IMR-90 (cell line): ENCODE measurements at regions not wholly inside any gene's neighbourhood (a gene's known extent, or its start where the extent isn't known, plus 50 kb on each side); places are given as distances from the start of the nearest gene placed in this dataset.

Experiments used
- ATAC-seq: fragments of 200-7000 bp; cut with Tn5 transposase; 2 replicates; pipeline ENCODE4 v1.9.1; 2020; ENCODE audit warnings: low read depth, mild to moderate bottlenecking, moderate library complexity
- BruUV-seq: library from RNA; stranded (reverse); fragments of 400-500 nt; replicated peaks from 2 replicates; lab custom pipeline; 2021; lab: Mats Ljungman, UMichigan
- CTCF ChIA-PET: fragments of 300-600 bp; formaldehyde crosslinking; extraction: SDS; loops from one replicate; lab custom pipeline; 2021; ENCODE audit warnings: antibody characterized with exemption; lab: Yijun Ruan, JAX
- POLR2A ChIA-PET: fragments of 300-600 bp; sonication (Branson Sonifier 250); formaldehyde crosslinking; loops from one replicate; lab custom pipeline; 2022; ENCODE audit warnings: antibody characterized with exemption; ENCODE audit not compliant: unreplicated experiment; lab: Charles Lee
- DNase-seq: peaks from one replicate; pipeline ENCODE4 v3.0.0; 2013
- H2AFZ ChIP-seq: replicated peaks from 2 replicates; pipeline ENCODE3; 2013; ENCODE audit warnings: low read length, mild to moderate bottlenecking; ENCODE audit not compliant: poor library complexity
- H2AK5ac ChIP-seq: 2 replicates; pipeline ENCODE4 v1.6.1; 2013; ENCODE audit warnings: low read depth, low read length, inconsistent platforms
- H2AK9ac ChIP-seq: replicated peaks from 2 replicates; pipeline ENCODE3; 2013; ENCODE audit warnings: mild to moderate bottlenecking, low read depth, low read length, moderate library complexity; ENCODE audit not compliant: poor library complexity
- H2BK120ac ChIP-seq: 2 replicates; pipeline ENCODE4 v1.6.1; 2013; ENCODE audit warnings: low read depth, low read length, inconsistent platforms
- H2BK15ac ChIP-seq: 3 replicates; pipeline ENCODE4 v1.6.1; 2013; ENCODE audit warnings: low read depth, low read length, inconsistent platforms
- H2BK20ac ChIP-seq: 2 replicates; pipeline ENCODE4 v1.6.1; 2013; ENCODE audit warnings: low read depth, mild to moderate bottlenecking, inconsistent platforms, low read length, moderate library complexity
- H2BK5ac ChIP-seq: 2 replicates; pipeline ENCODE4 v1.6.1; 2013; ENCODE audit warnings: mild to moderate bottlenecking, low read depth, low read length, inconsistent platforms; ENCODE audit not compliant: poor library complexity, severe bottlenecking
- H3K14ac ChIP-seq: replicated peaks from 2 replicates; pipeline ENCODE4 v1.6.1; 2013; ENCODE audit warnings: low read depth, low read length, inconsistent platforms
- H3K18ac ChIP-seq: 2 replicates; pipeline ENCODE4 v1.6.1; 2013; ENCODE audit warnings: low read depth, low read length, control low read depth
- H3K23ac ChIP-seq: 2 replicates; pipeline ENCODE4 v1.6.1; 2013; ENCODE audit warnings: low read depth, low read length, inconsistent platforms
- H3K27ac ChIP-seq: 2 replicates; pipeline ENCODE4 v1.5.1; 2013; ENCODE audit warnings: mild to moderate bottlenecking, control low read depth, low read length; ENCODE audit not compliant: insufficient read depth
- H3K27me3 ChIP-seq: 2 replicates; pipeline ENCODE4 v1.6.1; 2013; ENCODE audit warnings: low read length; ENCODE audit not compliant: control insufficient read depth, insufficient read depth
- H3K36me3 ChIP-seq: 2 replicates; pipeline ENCODE4 v1.6.1; 2013; ENCODE audit warnings: low read length, mixed read lengths; ENCODE audit not compliant: control insufficient read depth, insufficient read depth
- H3K4ac ChIP-seq: 2 replicates; pipeline ENCODE4 v1.6.1; 2013; ENCODE audit warnings: low read depth, low read length, inconsistent platforms
- H3K4me1 ChIP-seq: 2 replicates; pipeline ENCODE4 v1.6.1; 2013; ENCODE audit warnings: low read length, mixed read lengths; ENCODE audit not compliant: control insufficient read depth, insufficient read depth
- H3K4me2 ChIP-seq: 2 replicates; pipeline ENCODE4 v1.6.1; 2013; ENCODE audit warnings: low read depth, mild to moderate bottlenecking, control low read depth, low read length, moderate library complexity
- H3K4me3 ChIP-seq: 2 replicates; pipeline ENCODE4 v1.5.1; 2013; ENCODE audit warnings: low read depth, mild to moderate bottlenecking, control low read depth, low read length, moderate library complexity; ENCODE audit not compliant: insufficient read depth
- H3K56ac ChIP-seq: 2 replicates; pipeline ENCODE4 v1.6.1; 2013; ENCODE audit warnings: low read length, inconsistent platforms; ENCODE audit not compliant: insufficient read depth; ENCODE audit errors: extremely low read depth
- H3K79me1 ChIP-seq, 2 experiments: 2 replicates each; pipeline ENCODE4 v1.6.1; 2013; ENCODE audit warnings: low read length in 2 of 2, inconsistent platforms in 1 of 2, low read depth in 1 of 2
- H3K9ac ChIP-seq: 2 replicates; pipeline ENCODE4 v1.6.1; 2013; ENCODE audit warnings: low read depth, low read length, control low read depth
- H3K9me1 ChIP-seq: 2 replicates; pipeline ENCODE4 v1.6.1; 2013; ENCODE audit warnings: low read length, inconsistent platforms; ENCODE audit not compliant: insufficient read depth
- H3K9me3 ChIP-seq: 2 replicates; pipeline ENCODE4 v1.6.1; 2013; ENCODE audit warnings: low read length; ENCODE audit not compliant: control insufficient read depth, insufficient read depth
- H4K20me1 ChIP-seq: 2 replicates; pipeline ENCODE4 v1.6.1; 2013; ENCODE audit warnings: low read length, inconsistent platforms; ENCODE audit not compliant: insufficient read depth
- H4K5ac ChIP-seq: 2 replicates; pipeline ENCODE4 v1.6.1; 2013; ENCODE audit warnings: mild to moderate bottlenecking, low read depth, low read length, control low read depth
- H4K8ac ChIP-seq, 2 experiments: 2 replicates each; pipeline ENCODE4 v1.6.1; 2013; ENCODE audit warnings: low read depth in 2 of 2, low read length in 2 of 2, control low read depth in 1 of 2, inconsistent platforms in 1 of 2
- H4K91ac ChIP-seq: 2 replicates; pipeline ENCODE4 v1.6.1; 2013; ENCODE audit warnings: low read depth, low read length, inconsistent platforms; ENCODE audit not compliant: insufficient read depth
- BHLHE40 ChIP-seq: fragments of 150-350 bp; IDR thresholded peaks from 2 replicates; pipeline ENCODE4 v1.6.1; 2016; ENCODE audit warnings: mild to moderate bottlenecking, low read depth, low read length
- CEBPB ChIP-seq: IDR thresholded peaks from 2 replicates; pipeline ENCODE4 v1.6.1; 2012; ENCODE audit warnings: low read depth, low read length, improper control_type of control experiment
- CHD1 ChIP-seq: IDR thresholded peaks from 2 replicates; pipeline ENCODE4 v1.6.1; 2012; ENCODE audit warnings: low read depth, low read length, improper control_type of control experiment
- CTCF ChIP-seq: conservative IDR thresholded peaks from 2 replicates; pipeline ENCODE4 v1.5.1; 2012; ENCODE audit warnings: mild to moderate bottlenecking, low read depth, low read length, improper control_type of control experiment
- FOS ChIP-seq: fragments of 150-350 bp; IDR thresholded peaks from 2 replicates; pipeline ENCODE4 v1.6.1; 2016; ENCODE audit warnings: low read depth, low read length
- MAFK ChIP-seq: IDR thresholded peaks from 2 replicates; pipeline ENCODE4 v1.6.1; 2012; ENCODE audit warnings: low read depth, low read length, improper control_type of control experiment
- MAZ ChIP-seq: IDR thresholded peaks from 2 replicates; pipeline ENCODE4 v1.6.1; 2012; ENCODE audit warnings: low read depth, mild to moderate bottlenecking, low read length, improper control_type of control experiment, moderate library complexity, borderline replicate concordance
- MXI1 ChIP-seq: IDR thresholded peaks from 2 replicates; pipeline ENCODE4 v1.6.1; 2012; ENCODE audit warnings: low read depth, mild to moderate bottlenecking, low read length, moderate library complexity, borderline replicate concordance
- NFE2L2 ChIP-seq: fragments of 150-350 bp; IDR thresholded peaks from 2 replicates; pipeline ENCODE4 v1.6.1; 2016; ENCODE audit warnings: low read depth, mild to moderate bottlenecking, low read length
- POLR2A ChIP-seq: IDR thresholded peaks from 2 replicates; pipeline ENCODE4 v1.6.1; 2012; ENCODE audit warnings: mild to moderate bottlenecking, low read depth, low read length
- RAD21 ChIP-seq: IDR thresholded peaks from 2 replicates; pipeline ENCODE4 v1.6.1; 2012; ENCODE audit warnings: low read length, improper control_type of control experiment
- RCOR1 ChIP-seq: IDR thresholded peaks from 2 replicates; pipeline ENCODE4 v1.6.1; 2012; ENCODE audit warnings: mild to moderate bottlenecking, low read length, improper control_type of control experiment; ENCODE audit not compliant: insufficient replicate concordance
- RFX5 ChIP-seq: IDR thresholded peaks from 2 replicates; pipeline ENCODE4 v1.8.0; 2012; ENCODE audit warnings: low read depth, mild to moderate bottlenecking, low read length, moderate library complexity
- SMC3 ChIP-seq: fragments of 150-350 bp; IDR thresholded peaks from 2 replicates; pipeline ENCODE4 v1.6.1; 2016; ENCODE audit warnings: low read depth, mild to moderate bottlenecking, antibody characterized with exemption, low read length, moderate library complexity
- USF2 ChIP-seq: fragments of 150-350 bp; IDR thresholded peaks from 2 replicates; pipeline ENCODE4 v1.6.1; 2017; ENCODE audit warnings: mild to moderate bottlenecking, antibody characterized with exemption, low read length, low read depth
- WGBS, 2 experiments: methylation state at CpG; one replicate each; pipeline versions ENCODE4 v1.1.5 to v1.1.7; 2013; ENCODE audit warnings: missing lambda C conversion rate in 2 of 2; ENCODE audit not compliant: insufficient read length in 1 of 2; ENCODE audit errors: extremely low coverage in 2 of 2; 5-methylcytosine and 5-hydroxymethylcytosine counted together
- dilution Hi-C: fragments of 300-500 bp; cut with HindIII; formaldehyde crosslinking; loops from one replicate; pipeline ENCODE4 v1.14.3; 2018; ENCODE audit warnings: low sequenced_read_pairs; ENCODE audit not compliant: unreplicated experiment
- in situ Hi-C: fragments of 300-500 bp; cut with MboI; formaldehyde crosslinking; loops from 3 replicates; pipeline ENCODE4 v1.14.3; 2019; ENCODE audit warnings: low sequenced_read_pairs, inconsistent platforms, mixed read lengths
- intact Hi-C: fragments of 100-400 bp; cut with micrococcal nuclease; formaldehyde crosslinking; loops from 2 replicates; pipeline ENCODE4 v1.10.0; 2022

- H3K9me3 ChIP-seq = peaks cover 14% of the 10 kb centered on the region; the same call in 1 of the 2 replicates
- CTCF ChIA-PET = no interaction called here
Observed at GRCh38 chr14:105989566-105990302, 463.4 kb downstream of the TMEM121 start.

More at GRCh38 chr14:105989566-105990302, 463.4 kb downstream of the TMEM121 start:
- H2BK120ac ChIP-seq = no peak overlapping the region
- no peak overlapping the region for H3K9ac ChIP-seq
- ATAC-seq (no peak), DNase-seq (no peak)
- H3K27me3 ChIP-seq = no peaks in the 10 kb centered on the region
- H4K8ac ChIP-seq = no peak overlapping the region
- in situ Hi-C loops = no loop called here
- no peak overlapping the region for H2AFZ ChIP-seq
- H3K56ac ChIP-seq = no peak overlapping the region
- TF ChIP-seq MAFK = no peak
- TF ChIP-seq RFX5 = no peak
- TF ChIP-seq POLR2A = no peak
- TF ChIP-seq RCOR1 = no peak
- TF ChIP-seq SMC3 = no peak
- no peak for TF ChIP-seq RAD21
- TF ChIP-seq CTCF = no peak
- TF ChIP-seq CEBPB = no peak
- TF ChIP-seq MAZ = no peak
- no peak for TF ChIP-seq CHD1
- TF ChIP-seq NFE2L2 = no peak
- no peak for TF ChIP-seq MXI1
- no peak for TF ChIP-seq USF2
- no peak for TF ChIP-seq FOS
- no peak for TF ChIP-seq BHLHE40
- no peak overlapping the region for H4K91ac ChIP-seq
- no peak overlapping the region for H2AK5ac ChIP-seq
- H3K9me1 ChIP-seq = no peaks in the 10 kb centered on the region
- no peak overlapping the region for H2BK20ac ChIP-seq
- no peak overlapping the region for H3K18ac ChIP-seq
- POLR2A ChIA-PET = no interaction called here
- dilution Hi-C loops = no loop called here
- no peak overlapping the region for H2BK5ac ChIP-seq
- no peak overlapping the region for H3K4ac ChIP-seq
- no peak overlapping the region for H3K4me3 ChIP-seq
- intact Hi-C loops = no loop called here
- no CpG with 5 or more reads among the region's 2 CpGs for WGBS, 2 experiments
- no peak overlapping the region for H4K5ac ChIP-seq
- no peaks in the 10 kb centered on the region for H3K36me3 ChIP-seq
- no peak overlapping the region for H2BK15ac ChIP-seq
- no peaks in the 10 kb centered on the region for H3K79me1 ChIP-seq
- no peaks in the 10 kb centered on the region for H4K20me1 ChIP-seq
- no peak overlapping the region for H3K4me2 ChIP-seq
- no peak overlapping the region for H3K23ac ChIP-seq
- H3K14ac ChIP-seq = no peak overlapping the region
- no peak overlapping the region for H2AK9ac ChIP-seq
- H3K4me1 ChIP-seq = no peaks in the 10 kb centered on the region
- no peak overlapping the region for H3K27ac ChIP-seq
- no TSS peak for BruUV-seq
